ENCODE measurements at regions not wholly inside any gene's neighbourhood (a gene's known extent, or its start where the extent isn't known, plus 50 kb on each side); places are given as distances from the start of the nearest gene placed in this dataset.

DNA sequence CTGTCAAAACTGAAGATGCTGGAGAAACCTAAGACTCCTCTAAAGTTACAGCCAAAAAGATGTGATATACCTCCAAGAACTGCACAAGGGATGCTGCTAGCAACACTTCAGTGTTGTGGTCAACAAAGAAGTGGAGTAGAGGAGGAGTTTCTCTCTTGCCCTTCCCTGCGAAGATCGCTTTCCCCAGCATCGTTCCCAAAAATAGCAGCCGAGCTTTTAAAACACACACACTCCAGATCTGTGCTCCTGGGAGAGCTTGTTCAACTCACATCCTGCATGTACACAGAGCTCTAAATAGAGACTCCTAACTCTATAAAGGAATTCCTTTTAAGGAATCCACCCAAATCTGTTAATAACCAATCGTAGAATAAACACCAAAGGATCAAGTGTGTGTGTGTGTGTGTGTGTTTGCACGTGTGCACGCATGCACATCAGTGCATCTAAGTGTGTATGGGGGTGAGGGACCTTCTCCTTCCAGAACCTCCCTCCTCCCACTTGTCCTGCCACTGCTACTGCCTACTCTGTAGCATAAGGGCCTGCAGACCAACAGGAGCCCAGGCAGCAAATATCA, 58.5 kb downstream of the PSMG1 start:
- H3K4me3 Mint-ChIP-seq, result no peak overlapping the region
- no peak for ATAC-seq (replicated peaks)

DNA sequence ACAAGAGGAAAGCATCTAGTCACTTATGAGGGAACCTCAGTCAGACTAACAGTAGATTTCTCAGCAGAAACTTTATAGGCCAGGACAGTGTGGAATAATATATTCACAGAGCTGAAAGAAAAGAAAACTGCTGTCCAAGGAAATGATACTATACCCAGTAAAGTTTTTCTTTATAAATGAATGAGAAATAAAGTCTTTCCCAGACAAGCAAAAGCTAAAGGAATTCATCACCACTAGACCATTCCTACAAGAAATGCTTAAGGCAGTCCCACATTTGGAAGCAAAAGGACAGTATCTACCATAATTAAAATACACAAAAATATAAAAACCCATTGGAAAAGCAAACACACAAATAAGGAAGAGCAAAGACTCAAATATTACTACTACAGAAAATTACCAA, 59.9 kb downstream of the PSMG1 start:
- ATAC-seq (replicated peaks) (no peak), DNase-seq (no peak)
- H3K9me3 Mint-ChIP-seq, result no peaks in the 10 kb centered on the region
- H3K4me1 Mint-ChIP-seq (ENCODE audit: low read depth in 2 of 2), result peaks cover 9% of the 10 kb centered on the region in 2 donors
- H3K4me3 Mint-ChIP-seq, result no peak overlapping the region
- H3K27me3 Mint-ChIP-seq, result peaks cover 0 to 9% of the 10 kb centered on the region in 2 donors
- no peak overlapping the region for H3K27ac Mint-ChIP-seq
- H3K36me3 Mint-ChIP-seq (ENCODE audit: insufficient read depth), result peaks cover 3% of the 10 kb centered on the region

More for the DNA sequence above, 58.5 kb downstream of the PSMG1 start:
- no peak for DNase-seq
- Mint-ChIP-seq H3K27me3 (peaks cover 4 to 9% of the 10 kb centered on the region in 2 donors), H3K9me3 (no peaks in the 10 kb centered on the region), H3K27ac (no peak overlapping the region), H3K36me3 (ENCODE audit: insufficient read depth) (peaks cover 3% of the 10 kb centered on the region), H3K4me1 (ENCODE audit: low read depth in 2 of 2) (peaks cover 9% of the 10 kb centered on the region in 2 donors)

DNA sequence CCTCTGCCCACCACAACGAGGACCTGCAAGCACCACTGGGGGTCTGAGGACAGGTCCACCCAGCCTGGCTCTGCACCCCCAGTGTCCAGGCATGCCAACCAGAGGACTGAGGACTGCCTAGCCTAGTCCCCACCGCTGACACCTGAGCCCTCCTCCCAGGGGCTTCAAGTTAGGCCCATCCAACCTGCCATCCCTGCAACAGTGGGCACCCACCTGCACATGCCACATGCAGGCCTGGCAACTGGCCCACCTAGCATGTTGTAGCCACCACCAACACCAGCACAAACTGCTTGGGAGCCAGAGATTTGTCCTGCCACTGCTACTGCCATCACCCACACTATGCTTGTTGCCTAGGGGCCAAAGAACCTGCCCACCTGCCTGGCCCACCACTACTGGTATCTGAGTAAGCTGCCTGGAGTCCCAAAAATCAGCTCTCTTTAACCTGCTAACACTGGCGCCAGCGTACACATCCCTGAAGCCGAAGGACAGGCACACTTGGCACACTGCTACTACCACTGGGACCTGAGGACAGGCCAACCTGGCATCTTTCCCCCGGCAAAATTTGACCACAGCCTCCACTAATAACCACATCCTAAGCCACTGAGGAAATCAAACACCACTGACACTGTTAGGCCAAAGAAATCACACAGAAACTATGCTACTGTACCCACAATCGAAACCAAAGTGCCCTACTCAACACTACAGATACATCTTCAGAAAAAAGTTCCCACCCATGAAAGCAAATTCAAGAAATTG, 61.5 kb downstream of the PSMG1 start:
- Mint-ChIP-seq H3K27me3 (peaks cover 0 to 17% of the 10 kb centered on the region in 2 donors), H3K27ac (peak overlapping the region in 1 of 2 donors; percentile 18), H3K36me3 (ENCODE audit: insufficient read depth) (peaks cover 3% of the 10 kb centered on the region), H3K4me3 (peak overlapping the region in 1 of 2 donors; percentile 2), H3K9me3 (no peaks in the 10 kb centered on the region), H3K4me1 (ENCODE audit: low read depth in 2 of 2) (peaks cover 9% of the 10 kb centered on the region in 2 donors)
- ATAC-seq (replicated peaks) (no peak), DNase-seq (no peak)

DNA sequence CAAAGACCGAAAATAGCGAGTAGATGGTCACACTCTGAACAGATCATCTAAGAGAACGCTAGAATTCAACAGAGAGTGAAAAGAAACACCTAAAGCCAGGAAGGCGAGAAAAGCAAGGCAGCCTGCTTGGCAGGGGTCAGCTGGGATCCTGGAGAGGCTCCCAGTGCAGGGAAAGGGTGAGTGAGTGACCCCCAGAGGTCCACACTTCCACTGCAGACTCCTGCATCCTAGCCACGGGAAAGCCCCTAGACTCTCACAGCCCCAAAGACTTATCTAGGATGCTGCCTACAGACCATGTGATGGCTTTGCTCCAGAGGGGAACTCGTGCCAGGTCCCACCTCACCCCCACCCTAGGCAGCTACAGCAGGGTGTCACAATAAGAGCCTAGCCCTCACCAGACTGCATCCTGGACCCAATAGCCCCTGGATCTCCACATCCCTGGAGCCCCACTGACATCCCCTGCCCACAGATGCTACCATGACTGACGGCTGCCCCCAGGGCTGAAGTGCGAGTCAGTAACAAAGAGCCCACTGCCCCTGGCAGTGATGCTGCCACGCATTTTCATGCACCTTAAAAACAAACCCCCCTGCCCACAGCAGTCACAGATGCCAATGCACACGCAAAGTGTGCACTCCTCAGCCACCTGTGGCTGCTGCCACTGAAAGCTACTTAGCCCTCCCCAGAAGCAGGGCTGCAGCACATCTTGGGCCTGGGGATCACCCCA, 62.2 kb downstream of the PSMG1 start:
- H3K36me3 Mint-ChIP-seq (ENCODE audit: insufficient read depth), result peaks cover 3% of the 10 kb centered on the region
- peaks cover 0 to 17% of the 10 kb centered on the region in 2 donors for H3K27me3 Mint-ChIP-seq
- DNase-seq, result no peak
- H3K4me3 Mint-ChIP-seq, result no peak overlapping the region
- H3K4me1 Mint-ChIP-seq (ENCODE audit: low read depth in 2 of 2), result peaks cover 9% of the 10 kb centered on the region in 2 donors
- no peak for ATAC-seq (replicated peaks)
- H3K9me3 Mint-ChIP-seq, result no peaks in the 10 kb centered on the region
- no peak overlapping the region for H3K27ac Mint-ChIP-seq

DNA sequence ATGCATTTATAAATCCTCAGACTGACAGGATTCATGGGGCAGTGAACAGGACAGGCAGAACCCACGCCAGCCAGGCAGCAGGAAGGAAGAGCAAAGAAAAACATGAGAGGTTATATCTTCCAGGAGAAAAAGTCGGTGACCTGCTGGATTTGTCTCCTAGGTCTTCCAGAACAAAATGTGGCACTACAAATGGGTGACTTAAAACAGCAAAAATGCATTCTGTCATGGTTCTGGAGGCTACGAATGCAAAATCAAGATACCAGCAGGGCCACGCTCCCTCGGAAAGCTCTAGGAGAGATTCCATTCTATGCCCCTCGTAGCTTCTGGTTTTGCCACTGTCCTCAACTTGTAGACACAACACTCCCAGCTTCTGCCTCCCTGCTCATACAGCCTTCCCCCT, 63.4 kb downstream of the PSMG1 start:
- peaks cover 0 to 21% of the 10 kb centered on the region in 2 donors for H3K27me3 Mint-ChIP-seq
- H3K9me3 Mint-ChIP-seq, result no peaks in the 10 kb centered on the region
- DNase-seq (no peak), ATAC-seq (replicated peaks) (no peak)
- H3K27ac Mint-ChIP-seq, result no peak overlapping the region
- no peak overlapping the region for H3K4me3 Mint-ChIP-seq
- H3K36me3 Mint-ChIP-seq (ENCODE audit: insufficient read depth), result peaks cover 3% of the 10 kb centered on the region
- peaks cover 9% of the 10 kb centered on the region in 2 donors for H3K4me1 Mint-ChIP-seq (ENCODE audit: low read depth in 2 of 2)

DNA sequence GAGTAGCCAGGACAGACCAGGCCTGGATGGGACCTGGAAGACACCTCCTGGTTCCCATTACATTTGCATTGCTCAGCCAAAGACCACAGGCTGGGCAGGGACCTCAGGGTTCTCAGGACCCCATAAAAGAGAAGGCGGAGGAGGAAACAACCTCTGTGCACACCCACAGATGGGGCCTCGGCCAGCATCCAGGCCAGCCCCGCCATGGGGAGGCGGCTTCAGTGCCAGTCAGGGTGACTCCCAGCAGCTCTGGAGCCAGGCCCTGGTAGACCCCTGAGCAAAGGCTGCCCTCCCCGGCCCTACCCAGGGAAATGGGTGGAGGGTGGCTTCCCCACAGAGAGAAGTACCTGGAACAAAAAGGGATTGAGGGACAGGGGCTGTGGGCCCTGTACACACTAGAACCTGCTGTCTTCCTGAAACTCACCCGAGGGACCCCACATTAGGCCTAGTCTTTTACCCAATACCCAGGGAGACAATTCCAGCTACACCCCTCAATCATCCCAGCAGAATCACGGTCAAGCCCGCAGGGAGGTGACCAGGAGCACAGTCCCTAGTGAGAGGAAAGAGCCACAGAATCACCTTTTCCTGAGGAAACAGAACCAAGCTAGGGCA, 64.5 kb downstream of the PSMG1 start:
- peaks cover 3% of the 10 kb centered on the region for H3K36me3 Mint-ChIP-seq (ENCODE audit: insufficient read depth)
- H3K4me1 Mint-ChIP-seq (ENCODE audit: low read depth in 2 of 2), result peaks cover 9% of the 10 kb centered on the region in 2 donors
- H3K27me3 Mint-ChIP-seq, result peaks cover 0 to 24% of the 10 kb centered on the region in 2 donors
- no peak overlapping the region for H3K4me3 Mint-ChIP-seq
- H3K9me3 Mint-ChIP-seq, result no peaks in the 10 kb centered on the region
- ATAC-seq (replicated peaks) (no peak), DNase-seq (no peak)
- H3K27ac Mint-ChIP-seq, result no peak overlapping the region

DNA sequence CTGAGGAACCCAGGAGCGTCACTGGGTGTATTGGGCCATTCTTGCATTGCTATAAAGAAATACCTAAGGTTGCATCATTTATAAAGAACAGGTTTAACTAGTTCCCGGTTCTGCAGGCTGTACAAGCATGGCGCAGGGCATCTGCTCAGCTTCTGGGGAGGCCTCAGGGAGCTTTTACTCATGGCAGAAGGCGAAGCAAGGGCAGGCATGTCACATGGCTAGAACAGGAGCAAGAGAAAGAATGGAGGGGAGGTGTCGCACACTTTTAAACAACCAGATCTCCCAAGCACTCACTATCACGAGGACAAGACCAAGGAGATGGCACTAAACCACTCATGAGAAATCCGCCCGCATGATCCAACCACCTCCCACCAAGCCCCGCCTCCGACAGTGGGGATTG, 65.2 kb downstream of the PSMG1 start:
- Mint-ChIP-seq H3K4me1 (ENCODE audit: low read depth in 2 of 2) (peaks cover 9% of the 10 kb centered on the region in 2 donors), H3K9me3 (no peaks in the 10 kb centered on the region), H3K27ac (no peak overlapping the region), H3K27me3 (peaks cover 0 to 24% of the 10 kb centered on the region in 2 donors), H3K36me3 (ENCODE audit: insufficient read depth) (peaks cover 3% of the 10 kb centered on the region), H3K4me3 (no peak overlapping the region)
- no peak for ATAC-seq (replicated peaks)
- DNase-seq, result no peak

DNA sequence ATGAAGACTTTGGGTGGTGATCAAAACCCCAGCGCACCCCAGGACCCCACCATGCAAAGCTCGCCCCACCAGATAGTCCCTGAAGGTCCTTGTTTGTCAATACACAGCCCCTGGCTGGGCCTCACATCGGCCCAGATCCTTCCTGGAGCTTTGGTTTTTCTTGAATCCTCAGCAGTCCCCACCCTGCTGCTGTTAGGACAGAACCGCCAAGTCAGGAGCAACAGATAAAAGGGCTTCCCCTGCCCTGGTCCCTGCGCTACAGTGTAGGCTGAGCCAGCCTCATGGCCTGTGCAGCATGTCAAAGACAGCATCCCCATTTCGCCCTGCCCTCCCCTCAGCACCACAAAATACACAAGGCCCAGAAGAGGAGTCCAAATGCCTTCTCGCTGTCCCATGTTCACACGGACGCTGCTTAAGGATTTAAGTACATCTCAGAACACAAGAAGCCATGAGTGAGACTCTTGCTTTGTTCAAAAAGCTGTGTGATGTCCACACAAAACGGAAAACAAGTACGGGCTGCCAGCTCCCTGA, 65.7 kb downstream of the PSMG1 start:
- DNase-seq, result no peak
- Mint-ChIP-seq H3K9me3 (no peaks in the 10 kb centered on the region), H3K27me3 (peaks cover 0 to 24% of the 10 kb centered on the region in 2 donors), H3K36me3 (ENCODE audit: insufficient read depth) (peaks cover 3% of the 10 kb centered on the region), H3K4me1 (ENCODE audit: low read depth in 2 of 2) (peaks cover 9% of the 10 kb centered on the region in 2 donors), H3K27ac (no peak overlapping the region), H3K4me3 (no peak overlapping the region)
- no peak for ATAC-seq (replicated peaks)

DNA sequence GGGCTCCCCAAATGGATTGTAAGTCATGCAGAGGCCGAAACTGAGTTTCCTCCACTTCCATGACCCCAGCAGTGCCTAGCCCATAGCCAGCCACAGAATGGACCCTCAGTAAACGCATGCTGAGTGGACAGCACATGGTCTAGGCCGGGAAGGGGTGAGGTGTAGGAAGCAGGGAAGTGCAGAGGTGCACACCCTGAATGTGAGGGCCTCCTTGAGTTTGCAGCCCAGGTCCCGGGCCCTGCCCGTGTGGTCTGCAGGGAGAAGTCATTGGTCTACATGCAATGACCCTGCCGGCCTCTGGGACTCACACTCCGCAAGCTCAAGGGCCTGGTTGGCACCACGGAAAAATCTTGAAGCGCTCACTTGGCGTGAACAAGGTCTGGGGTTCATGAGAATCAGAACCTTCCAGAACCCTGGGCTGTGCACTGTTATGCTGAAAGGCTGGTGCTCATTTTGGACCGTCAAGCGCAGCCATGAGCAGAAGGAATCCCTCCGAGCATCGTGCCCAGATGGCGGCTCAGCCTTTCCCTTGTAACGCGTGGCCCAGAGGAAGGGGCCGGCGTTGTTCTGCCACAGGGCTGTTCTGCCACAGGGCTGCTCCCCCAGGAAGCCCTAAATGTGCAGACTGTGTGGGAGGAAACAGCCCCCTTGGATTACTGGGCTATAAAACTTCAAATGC, 66.4 kb downstream of the PSMG1 start:
- no peak for DNase-seq
- Mint-ChIP-seq H3K27ac (no peak overlapping the region), H3K4me3 (no peak overlapping the region), H3K27me3 (peaks cover 0 to 24% of the 10 kb centered on the region in 2 donors), H3K36me3 (ENCODE audit: insufficient read depth) (peaks cover 1% of the 10 kb centered on the region), H3K4me1 (ENCODE audit: low read depth in 2 of 2) (peaks cover 3 to 5% of the 10 kb centered on the region in 2 donors), H3K9me3 (no peaks in the 10 kb centered on the region)
- ATAC-seq (replicated peaks), result no peak

DNA sequence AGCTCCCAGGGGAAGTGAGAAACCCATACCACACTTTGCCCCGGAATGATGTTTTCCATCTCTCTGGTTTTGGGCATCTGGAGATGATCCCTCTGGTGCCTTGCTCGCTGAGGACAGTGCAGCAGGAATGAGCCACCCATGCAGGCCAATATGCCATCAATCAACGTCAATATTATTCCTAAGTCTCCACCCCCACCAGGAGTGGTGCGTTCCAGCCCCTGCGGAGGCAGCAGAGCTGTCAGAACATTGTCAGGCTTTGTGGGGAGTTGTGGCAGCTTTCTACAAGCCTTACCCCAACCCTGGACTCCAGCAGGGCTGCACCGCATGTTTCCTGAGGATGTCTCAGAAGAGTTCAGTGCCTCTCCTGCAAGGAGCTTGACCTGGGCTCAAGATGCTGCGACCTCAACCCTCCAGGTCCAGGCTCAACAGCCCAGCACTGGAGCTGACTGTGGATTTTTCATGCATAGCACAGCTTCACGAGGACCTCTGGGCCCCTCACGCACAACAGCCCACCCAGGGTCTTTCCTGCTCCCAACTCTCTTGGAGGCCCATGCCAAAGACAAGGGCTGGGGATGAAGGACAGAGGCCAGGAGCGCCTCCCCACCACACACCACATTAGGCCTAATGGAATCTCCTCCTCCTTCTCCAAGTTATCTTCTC, 67.5 kb downstream of the PSMG1 start:
- Mint-ChIP-seq H3K4me3 (no peak overlapping the region), H3K27me3 (peaks cover 0 to 24% of the 10 kb centered on the region in 2 donors)
- no peak for ATAC-seq (replicated peaks)

DNA sequence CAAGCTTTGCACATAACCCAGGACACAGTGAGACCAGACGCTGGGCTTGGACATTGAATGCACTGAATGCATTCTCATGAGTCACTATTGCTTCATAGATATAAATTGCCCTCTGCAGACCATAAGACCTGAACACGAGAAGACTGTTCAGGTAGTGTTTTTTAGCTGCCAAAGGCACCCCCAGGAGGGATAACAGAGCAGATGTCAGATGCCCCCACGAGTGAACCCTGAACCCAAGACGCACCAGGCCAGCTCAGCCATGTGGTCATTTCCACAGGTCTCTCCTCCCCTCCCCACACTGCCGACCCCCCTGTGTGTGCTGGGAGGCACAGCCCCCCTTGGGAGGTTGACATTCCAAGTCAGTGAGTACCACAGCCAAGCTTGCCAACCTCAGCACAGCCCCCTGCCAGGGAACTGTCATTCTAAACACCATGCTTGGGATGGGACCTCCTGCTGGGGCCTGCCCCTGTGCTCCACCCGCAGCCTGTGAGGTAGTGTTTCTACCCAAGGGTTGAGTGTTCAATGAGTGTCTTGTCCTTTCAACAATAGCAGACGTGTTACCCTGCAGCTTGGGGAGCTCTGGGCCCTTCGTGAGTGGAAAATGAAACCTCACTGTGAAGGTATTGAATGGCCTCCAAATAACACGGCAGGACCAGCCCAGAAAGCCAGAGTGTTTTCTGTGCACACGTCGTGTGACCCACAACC, 68.2 kb downstream of the PSMG1 start:
- ATAC-seq (replicated peaks), result no peak
- no peak for DNase-seq
- H3K27me3 Mint-ChIP-seq, result peaks cover 0 to 26% of the 10 kb centered on the region in 2 donors
- H3K36me3 Mint-ChIP-seq (ENCODE audit: insufficient read depth), result no peaks in the 10 kb centered on the region
- no peak overlapping the region for H3K27ac Mint-ChIP-seq
- H3K4me3 Mint-ChIP-seq, result no peak overlapping the region
- peaks cover 0 to under 1% of the 10 kb centered on the region in 2 donors for H3K4me1 Mint-ChIP-seq (ENCODE audit: low read depth in 2 of 2)
- no peaks in the 10 kb centered on the region for H3K9me3 Mint-ChIP-seq

More for the DNA sequence above, 67.5 kb downstream of the PSMG1 start:
- no peaks in the 10 kb centered on the region for H3K36me3 Mint-ChIP-seq (ENCODE audit: insufficient read depth)
- no peak overlapping the region for H3K27ac Mint-ChIP-seq
- no peak for DNase-seq
- H3K4me1 Mint-ChIP-seq (ENCODE audit: low read depth in 2 of 2), result peaks cover 0 to 2% of the 10 kb centered on the region in 2 donors
- H3K9me3 Mint-ChIP-seq, result no peaks in the 10 kb centered on the region

DNA sequence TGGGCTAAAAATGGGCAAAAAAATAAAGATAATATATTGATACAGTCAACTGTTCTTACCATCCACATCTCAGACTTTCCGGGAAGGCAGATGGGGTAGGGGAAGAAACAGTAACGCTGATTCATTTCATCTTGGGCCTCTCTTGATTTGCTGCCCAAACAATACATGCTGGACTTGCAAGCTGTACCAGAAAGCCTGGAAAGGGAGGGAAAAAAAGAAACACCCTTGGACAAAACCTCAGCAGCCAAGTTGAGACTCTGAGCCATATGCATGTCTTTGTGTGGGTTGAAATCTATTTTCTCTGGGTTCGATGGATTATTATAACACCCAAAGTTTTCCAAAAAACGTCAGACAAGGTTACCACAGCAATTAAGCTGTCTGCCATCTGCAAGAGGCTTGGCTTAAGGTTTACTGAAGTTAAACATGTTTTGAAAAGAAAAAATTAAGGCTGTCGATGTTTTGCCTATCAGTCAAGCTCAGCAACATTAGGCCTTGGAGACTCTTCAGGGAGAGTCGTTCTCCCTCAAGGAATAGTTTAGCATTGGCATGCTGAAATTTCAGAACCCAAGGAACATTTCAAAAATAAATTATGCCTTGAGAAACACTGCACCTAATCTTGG, 71.2 kb downstream of the PSMG1 start:
- Mint-ChIP-seq H3K27ac (no peak overlapping the region), H3K4me3 (no peak overlapping the region), H3K27me3 (peaks cover 26 to 39% of the 10 kb centered on the region in 2 donors), H3K9me3 (no peaks in the 10 kb centered on the region), H3K36me3 (ENCODE audit: insufficient read depth) (no peaks in the 10 kb centered on the region), H3K4me1 (ENCODE audit: low read depth in 2 of 2) (no peaks in the 10 kb centered on the region)
- ATAC-seq (replicated peaks) (no peak), DNase-seq (no peak)
